HUES6 (cell line): ENCODE measurements at regions not wholly inside any gene's neighbourhood (a gene's known extent, or its start where the extent isn't known, plus 50 kb on each side); places are given as distances from the start of the nearest gene placed in this dataset.

Experiments used
- H3K27ac ChIP-seq: 2 replicates; pipeline ENCODE4 v1.7.0; 2013; ENCODE audit warnings: low read depth, mild to moderate bottlenecking, low read length, inconsistent platforms
- H3K27me3 ChIP-seq: 2 replicates; pipeline ENCODE4 v1.6.1; 2013; ENCODE audit warnings: low read length; ENCODE audit not compliant: control insufficient read depth, insufficient read depth
- H3K36me3 ChIP-seq: 2 replicates; pipeline ENCODE4 v1.6.1; 2013; ENCODE audit warnings: low read length; ENCODE audit not compliant: control insufficient read depth, insufficient read depth
- H3K4me1 ChIP-seq: 2 replicates; pipeline ENCODE4 v1.6.1; 2013; ENCODE audit warnings: low read length; ENCODE audit not compliant: control insufficient read depth, insufficient read depth
- H3K4me3 ChIP-seq: 2 replicates; pipeline ENCODE4 v1.5.1; 2013; ENCODE audit warnings: low read depth, low read length
- H3K9ac ChIP-seq: one replicate; pipeline ENCODE4 v1.6.1; 2013; ENCODE audit warnings: mild to moderate bottlenecking, low read length
- H3K9me3 ChIP-seq: 2 replicates; pipeline ENCODE4 v1.6.1; 2013; ENCODE audit warnings: low read depth, low read length; ENCODE audit not compliant: control insufficient read depth, insufficient read depth

DNA sequence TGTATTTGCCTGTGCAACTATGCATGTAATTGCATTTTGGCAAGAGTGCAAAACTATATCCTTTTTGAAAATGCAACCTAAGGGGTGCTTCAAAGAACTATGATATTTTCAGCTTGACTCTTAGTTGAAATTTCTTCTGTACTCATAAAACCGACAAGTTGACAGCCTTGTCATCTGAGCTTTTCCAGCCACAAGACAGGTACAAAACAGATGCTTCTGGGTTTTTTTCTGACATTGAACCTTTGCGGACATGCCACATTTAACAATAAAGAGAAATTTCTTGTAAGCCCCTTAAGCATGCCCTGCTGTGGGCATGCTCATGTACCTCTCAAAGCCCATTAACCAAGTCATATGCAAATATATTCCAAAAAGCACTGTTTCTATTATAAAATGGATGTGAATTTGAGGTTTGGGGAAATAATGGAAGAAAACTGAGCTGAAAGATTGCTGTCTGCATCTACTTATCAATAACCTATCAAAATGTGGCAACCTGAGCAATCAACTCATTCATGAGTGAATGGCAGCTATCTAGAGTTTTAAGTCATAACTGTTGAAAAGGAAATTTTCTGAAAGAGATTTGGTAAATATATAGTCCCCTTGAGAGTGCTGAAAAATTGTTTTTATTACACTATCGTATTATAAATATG is 1117.0 kb upstream of the LRRTM3 start:
- Histone ChIP-seq H3K4me1 (0 out of 2 replicates have a peak, but pooled peaks cover 5% of the 10 kb centered on the region), H3K9me3 (no peaks in the 10 kb centered on the region), H3K27me3 (no peaks in the 10 kb centered on the region), H3K9ac (no peak overlapping the region), H3K36me3 (no peaks in the 10 kb centered on the region), H3K27ac (no peak overlapping the region), H3K4me3 (no peak overlapping the region)

- H3K4me3 ChIP-seq = no peak overlapping the region
- H3K9ac ChIP-seq = no peak overlapping the region
- no peaks in the 10 kb centered on the region for H3K36me3 ChIP-seq
- H3K4me1 ChIP-seq = peaks cover 7% of the 10 kb centered on the region
- no peak overlapping the region for H3K27ac ChIP-seq
- no peaks in the 10 kb centered on the region for H3K9me3 ChIP-seq
- no peaks in the 10 kb centered on the region for H3K27me3 ChIP-seq
Measured at GRCh38 chr10:65811931-65812525, 1113.8 kb upstream of the LRRTM3 start.

GRCh38 chr10:65816536-65816935 is 1109.3 kb upstream of the LRRTM3 start:
- H3K36me3 ChIP-seq = no peaks in the 10 kb centered on the region

DNA sequence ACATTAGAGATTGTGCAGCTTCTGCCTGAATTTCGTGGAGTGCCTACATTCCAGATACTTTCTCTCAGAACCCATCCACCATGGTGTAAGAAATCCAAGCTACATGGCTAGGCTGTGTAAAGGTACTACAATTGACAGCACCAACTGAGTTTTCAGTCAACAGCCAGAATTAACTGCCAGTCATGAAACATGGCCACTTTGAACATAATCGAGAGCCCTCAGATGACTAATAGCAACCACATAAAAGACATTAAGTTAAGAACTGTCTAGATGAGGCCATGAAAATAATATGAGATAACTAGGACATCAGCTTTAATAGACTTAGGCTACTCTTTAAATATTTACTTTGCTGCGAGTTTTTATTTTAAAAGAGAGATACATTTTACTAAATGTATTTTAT is 1106.8 kb upstream of the LRRTM3 start:
- H3K4me1 ChIP-seq = peaks cover 7% of the 10 kb centered on the region
- H3K4me3 ChIP-seq = no peak overlapping the region
- H3K36me3 ChIP-seq = no peaks in the 10 kb centered on the region
- no peaks in the 10 kb centered on the region for H3K9me3 ChIP-seq
- no peaks in the 10 kb centered on the region for H3K27me3 ChIP-seq
- H3K9ac ChIP-seq = no peak overlapping the region
- H3K27ac ChIP-seq = no peak overlapping the region

More at GRCh38 chr10:65816536-65816935, 1109.3 kb upstream of the LRRTM3 start:
- H3K9me3 ChIP-seq = no peaks in the 10 kb centered on the region
- H3K27me3 ChIP-seq = no peaks in the 10 kb centered on the region
- H3K4me1 ChIP-seq = peaks cover 7% of the 10 kb centered on the region
- H3K9ac ChIP-seq = no peak overlapping the region
- H3K27ac ChIP-seq = no peak overlapping the region
- no peak overlapping the region for H3K4me3 ChIP-seq

DNA sequence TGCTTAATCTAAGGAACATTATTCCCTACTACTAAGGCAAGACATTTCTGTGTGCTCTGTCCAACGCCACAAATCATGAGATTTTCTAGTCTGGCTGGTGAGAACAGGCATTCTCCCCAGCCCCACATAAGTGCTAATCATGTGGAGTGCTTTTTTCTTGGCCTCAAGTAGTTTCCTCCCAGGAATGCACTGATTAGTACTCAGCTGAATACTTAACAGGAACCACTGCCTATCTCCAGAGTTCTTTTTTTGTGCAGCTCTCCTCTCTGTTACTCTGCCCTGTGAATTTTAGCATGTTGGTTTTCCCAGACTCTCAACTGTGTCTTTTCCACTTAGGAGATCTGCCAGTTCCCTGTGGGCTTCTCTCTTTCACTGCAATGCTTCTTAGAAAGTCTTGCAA is 1098.5 kb upstream of the LRRTM3 start:
- no peak overlapping the region for H3K27ac ChIP-seq
- H3K4me1 ChIP-seq = no peaks in the 10 kb centered on the region
- H3K36me3 ChIP-seq = no peaks in the 10 kb centered on the region
- no peaks in the 10 kb centered on the region for H3K9me3 ChIP-seq
- H3K27me3 ChIP-seq = no peaks in the 10 kb centered on the region
- H3K4me3 ChIP-seq = no peak overlapping the region
- no peak overlapping the region for H3K9ac ChIP-seq

- Histone ChIP-seq H3K4me3 (no peak overlapping the region), H3K36me3 (no peaks in the 10 kb centered on the region), H3K9me3 (no peaks in the 10 kb centered on the region), H3K4me1 (no peaks in the 10 kb centered on the region), H3K27me3 (no peaks in the 10 kb centered on the region), H3K27ac (no peak overlapping the region), H3K9ac (no peak overlapping the region)
Measured at GRCh38 chr10:65838811-65839210, 1087.0 kb upstream of the LRRTM3 start.

- Histone ChIP-seq H3K4me1 (no peaks in the 10 kb centered on the region), H3K9me3 (no peaks in the 10 kb centered on the region), H3K27ac (no peak overlapping the region), H3K27me3 (no peaks in the 10 kb centered on the region), H3K36me3 (no peaks in the 10 kb centered on the region), H3K4me3 (no peak overlapping the region), H3K9ac (no peak overlapping the region)
Measured at GRCh38 chr10:65843203-65843602, 1082.6 kb upstream of the LRRTM3 start.

DNA sequence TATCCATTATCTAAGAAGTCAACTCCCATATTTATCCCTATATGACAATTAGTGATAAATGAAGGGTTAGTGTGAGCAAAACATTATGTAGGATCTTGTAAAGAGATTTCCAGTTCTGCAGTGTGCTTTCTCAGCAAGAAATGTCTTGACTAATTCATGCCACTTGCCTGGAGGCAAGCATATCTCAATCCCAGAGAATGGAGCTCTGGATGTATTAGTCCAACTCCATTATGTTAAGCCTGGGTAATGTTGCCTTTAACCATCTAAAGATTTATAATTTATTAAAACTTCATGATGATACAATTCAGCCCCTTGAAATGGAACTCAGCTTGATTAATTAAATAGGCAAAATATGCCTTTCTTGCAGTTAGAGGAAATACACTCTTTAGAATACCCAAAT is 1079.9 kb upstream of the LRRTM3 start:
- Histone ChIP-seq H3K36me3 (no peaks in the 10 kb centered on the region), H3K4me1 (no peaks in the 10 kb centered on the region), H3K9ac (no peak overlapping the region), H3K9me3 (no peaks in the 10 kb centered on the region), H3K27ac (no peak overlapping the region), H3K4me3 (no peak overlapping the region), H3K27me3 (no peaks in the 10 kb centered on the region)

GRCh38 chr10:65846541-65846940 is 1079.3 kb upstream of the LRRTM3 start:
- Histone ChIP-seq H3K9me3 (no peaks in the 10 kb centered on the region), H3K27ac (no peak overlapping the region), H3K36me3 (no peaks in the 10 kb centered on the region), H3K4me3 (no peak overlapping the region), H3K27me3 (no peaks in the 10 kb centered on the region), H3K4me1 (no peaks in the 10 kb centered on the region), H3K9ac (no peak overlapping the region)

DNA sequence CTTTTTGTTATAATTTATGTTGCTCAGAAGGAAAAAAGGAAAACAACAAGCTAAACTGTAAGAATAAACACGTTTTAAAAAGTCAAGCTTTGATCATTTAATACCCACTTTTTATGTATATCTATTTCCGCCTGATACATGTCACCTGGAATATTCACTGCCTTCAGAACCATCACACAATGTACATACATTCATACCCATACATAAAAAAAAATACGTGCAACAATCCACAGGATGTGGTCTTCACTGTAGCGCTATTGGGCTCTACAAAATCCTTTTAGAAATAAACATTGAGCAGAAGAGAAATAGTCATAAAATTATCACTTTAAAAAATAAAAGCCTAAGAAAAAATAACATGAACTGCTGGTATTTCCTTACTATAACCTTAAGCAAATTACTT is 1078.9 kb upstream of the LRRTM3 start:
- Histone ChIP-seq H3K4me1 (no peaks in the 10 kb centered on the region), H3K9me3 (no peaks in the 10 kb centered on the region), H3K9ac (no peak overlapping the region), H3K27me3 (no peaks in the 10 kb centered on the region), H3K4me3 (no peak overlapping the region), H3K27ac (no peak overlapping the region), H3K36me3 (no peaks in the 10 kb centered on the region)

DNA sequence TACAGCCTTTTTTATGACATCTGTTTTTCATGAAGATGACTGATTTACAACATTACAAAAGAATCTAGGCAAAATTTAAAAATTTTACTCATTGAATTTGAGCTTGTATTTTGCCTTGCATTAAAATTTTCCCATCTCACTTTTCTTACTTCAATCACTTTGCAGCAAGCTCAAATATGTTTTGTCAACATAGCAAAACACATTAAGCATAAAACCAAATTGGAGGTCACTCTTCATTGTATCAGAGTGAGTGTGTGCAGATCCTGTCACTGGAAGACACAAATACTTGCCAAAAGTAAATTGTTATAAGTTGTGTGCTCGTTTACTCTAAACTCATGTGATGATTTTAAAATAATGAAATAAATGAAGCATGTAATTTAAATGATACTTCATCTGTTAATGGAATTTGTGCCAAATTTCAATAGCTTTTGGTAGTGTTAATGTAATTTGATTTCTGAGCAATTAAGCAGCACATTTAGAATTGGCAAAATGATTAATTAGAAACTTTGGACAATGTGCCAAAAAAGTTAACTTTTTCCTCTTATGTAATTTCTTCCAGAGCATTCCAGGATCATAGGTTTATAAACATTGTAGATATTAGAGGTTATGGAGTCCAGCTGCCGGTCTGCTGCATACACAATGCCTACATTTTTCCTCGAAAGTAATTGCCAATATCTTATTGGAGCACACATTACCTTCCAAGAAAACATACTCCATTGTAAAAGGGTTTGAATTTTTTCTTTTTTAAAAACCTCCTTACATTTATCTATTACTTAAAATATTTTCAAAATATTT is 1078.2 kb upstream of the LRRTM3 start:
- H3K4me1 ChIP-seq = no peaks in the 10 kb centered on the region
- no peak overlapping the region for H3K27ac ChIP-seq
- no peak overlapping the region for H3K9ac ChIP-seq
- H3K9me3 ChIP-seq = no peaks in the 10 kb centered on the region
- H3K27me3 ChIP-seq = no peaks in the 10 kb centered on the region
- H3K36me3 ChIP-seq = no peaks in the 10 kb centered on the region
- no peak overlapping the region for H3K4me3 ChIP-seq
